Vagina (tissue), 2 donors: ENCODE measurements at regions not wholly inside any gene's neighbourhood (a gene's known extent, or its start where the extent isn't known, plus 50 kb on each side); places are given as distances from the start of the nearest gene placed in this dataset.

ENCODE experiments used
- DNase-seq, 2 donors: peaks; one replicate each; pipeline ENCODE4 v3.0.0-alpha.2; 2017; ENCODE audit errors: extremely low spot score in 2 of 2
- H3K27ac ChIP-seq: fragments of 200-600 bp; sonication (generic); one replicate; pipeline ENCODE4 v1.5.1; 2019
- H3K27me3 ChIP-seq: fragments of 200-600 bp; sonication (generic); one replicate; pipeline ENCODE4 v1.5.1; 2019
- H3K36me3 ChIP-seq, 2 donors: fragments of 200-600 bp; sonication (generic); one replicate each; pipeline ENCODE4 v1.5.1; 2017 to 2019
- H3K4me1 ChIP-seq: fragments of 200-600 bp; sonication (generic); one replicate; pipeline ENCODE4 v1.5.1; 2019
- H3K4me3 ChIP-seq, 2 donors: fragments of 200-600 bp; sonication (generic); 1 replicate in 1 of 2; 2 replicates in 1 of 2; pipeline ENCODE4 v1.5.1; 2016 to 2019
- H3K9me3 ChIP-seq: fragments of 200-600 bp; sonication (generic); one replicate; pipeline ENCODE4 v1.5.1; 2019
- POLR2A ChIP-seq, 2 donors: fragments of 450-650 bp; IDR thresholded peaks; one replicate each; pipeline ENCODE4 v1.6.1; 2017; ENCODE audit warnings: antibody characterized with exemption in 2 of 2, mild to moderate bottlenecking in 2 of 2, moderate library complexity in 2 of 2
- POLR2AphosphoS5 ChIP-seq, 2 donors: sonication (generic); formaldehyde crosslinking; IDR thresholded peaks; one replicate each; pipeline ENCODE4 v1.9.0; 2017; ENCODE audit warnings: antibody characterized with exemption in 2 of 2, mild to moderate bottlenecking in 2 of 2, low read depth in 1 of 2; ENCODE audit not compliant: insufficient read depth in 1 of 2
- intact Hi-C: fragments of 100-400 bp; cut with DNase I; formaldehyde crosslinking; loops from one replicate; pipeline ENCODE4 v1.15.1; 2023
- TF ChIP-seq, protein P1 (sequence below), 3 experiments: fragments of 450-650 bp in 2 of 3; fragments of 200-600 bp in 1 of 3; sonication (generic) in 1 of 3; IDR thresholded peaks; one replicate each; pipeline ENCODE4 v1.5.1; 2017 to 2019; ENCODE audit warnings: antibody characterized with exemption in 3 of 3, mild to moderate bottlenecking in 2 of 3, moderate library complexity in 2 of 3

DNA sequence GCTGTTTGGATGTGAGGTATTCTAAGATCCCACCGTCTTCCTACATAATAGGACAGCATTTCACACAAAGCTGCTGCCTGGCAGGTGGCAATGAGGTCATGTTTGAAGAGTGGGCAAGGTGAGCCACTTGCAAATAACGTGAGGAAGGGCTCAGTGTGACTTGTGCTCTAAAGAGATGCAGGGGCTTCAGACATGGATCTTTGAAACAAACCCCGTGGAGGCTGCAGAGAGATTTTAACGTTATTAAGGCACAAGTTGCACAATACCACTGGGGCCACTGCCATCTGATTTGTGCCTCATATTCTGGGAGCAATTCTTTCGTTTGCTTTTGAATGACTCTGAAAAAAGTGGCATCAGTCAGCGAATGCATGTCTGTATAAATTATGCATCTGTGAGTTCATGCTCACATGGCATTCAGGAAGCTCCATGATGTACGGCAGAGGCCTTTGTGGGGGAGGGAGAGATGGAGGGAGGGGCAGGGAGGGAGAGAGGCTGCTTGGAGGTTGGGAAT, 362.0 kb downstream of the SOX11 start:
- Histone ChIP-seq H3K9me3 (no peaks in the 10 kb centered on the region), H3K27me3 (no peaks in the 10 kb centered on the region), H3K36me3 (no peaks in the 10 kb centered on the region), H3K27ac (no peak overlapping the region), H3K4me3 (no peak overlapping the region), H3K4me1 (no peaks in the 10 kb centered on the region)
- no peak for TF ChIP-seq POLR2A (IDR thresholded peaks at IDR 0.05)
- no peak for TF ChIP-seq POLR2AphosphoS5 (IDR thresholded peaks at IDR 0.05; ENCODE audit: insufficient read depth in 1 of 2, low read depth in 1 of 2)
- TF ChIP-seq, protein P1, sequence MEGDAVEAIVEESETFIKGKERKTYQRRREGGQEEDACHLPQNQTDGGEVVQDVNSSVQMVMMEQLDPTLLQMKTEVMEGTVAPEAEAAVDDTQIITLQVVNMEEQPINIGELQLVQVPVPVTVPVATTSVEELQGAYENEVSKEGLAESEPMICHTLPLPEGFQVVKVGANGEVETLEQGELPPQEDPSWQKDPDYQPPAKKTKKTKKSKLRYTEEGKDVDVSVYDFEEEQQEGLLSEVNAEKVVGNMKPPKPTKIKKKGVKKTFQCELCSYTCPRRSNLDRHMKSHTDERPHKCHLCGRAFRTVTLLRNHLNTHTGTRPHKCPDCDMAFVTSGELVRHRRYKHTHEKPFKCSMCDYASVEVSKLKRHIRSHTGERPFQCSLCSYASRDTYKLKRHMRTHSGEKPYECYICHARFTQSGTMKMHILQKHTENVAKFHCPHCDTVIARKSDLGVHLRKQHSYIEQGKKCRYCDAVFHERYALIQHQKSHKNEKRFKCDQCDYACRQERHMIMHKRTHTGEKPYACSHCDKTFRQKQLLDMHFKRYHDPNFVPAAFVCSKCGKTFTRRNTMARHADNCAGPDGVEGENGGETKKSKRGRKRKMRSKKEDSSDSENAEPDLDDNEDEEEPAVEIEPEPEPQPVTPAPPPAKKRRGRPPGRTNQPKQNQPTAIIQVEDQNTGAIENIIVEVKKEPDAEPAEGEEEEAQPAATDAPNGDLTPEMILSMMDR (IDR thresholded peaks at IDR 0.05) = no peak
- no peak for DNase-seq
- intact Hi-C loops = no loop called here

- Histone ChIP-seq H3K36me3 (no peaks in the 10 kb centered on the region), H3K27me3 (no peaks in the 10 kb centered on the region), H3K9me3 (no peaks in the 10 kb centered on the region), H3K4me3 (no peak overlapping the region), H3K4me1 (no peaks in the 10 kb centered on the region), H3K27ac (no peak overlapping the region)
- DNase-seq = no peak
- TF ChIP-seq, protein P1 (IDR thresholded peaks at IDR 0.05) = no peak
- TF ChIP-seq POLR2AphosphoS5 (IDR thresholded peaks at IDR 0.05; ENCODE audit: insufficient read depth in 1 of 2, low read depth in 1 of 2) (no peak), POLR2A (IDR thresholded peaks at IDR 0.05) (no peak)
- intact Hi-C loops = no loop called here
Observed at GRCh38 chr2:6060992-6061663, 368.9 kb downstream of the SOX11 start.

DNA sequence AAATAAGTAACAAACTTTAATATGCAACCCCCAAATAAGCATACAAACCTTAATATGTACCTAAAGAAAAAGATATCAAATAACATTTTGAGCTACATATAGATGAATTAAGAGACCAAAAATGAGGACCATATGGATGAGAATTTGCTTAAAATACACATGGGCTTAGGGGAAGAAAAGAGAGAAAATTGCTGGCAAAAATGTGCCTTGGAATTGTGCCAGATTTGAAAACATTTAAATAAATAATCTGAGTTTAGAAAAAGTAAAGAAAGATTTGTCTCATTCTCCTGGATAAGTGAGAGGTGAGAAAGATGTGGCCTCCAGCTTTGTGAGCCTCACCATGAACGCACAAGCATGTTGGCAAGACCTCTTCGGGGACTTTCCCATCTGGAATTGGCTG, 372.6 kb downstream of the SOX11 start:
- Histone ChIP-seq H3K27ac (no peak overlapping the region), H3K4me1 (no peaks in the 10 kb centered on the region), H3K27me3 (no peaks in the 10 kb centered on the region), H3K36me3 (no peaks in the 10 kb centered on the region), H3K4me3 (no peak overlapping the region), H3K9me3 (no peaks in the 10 kb centered on the region)
- intact Hi-C loops = no loop called here
- TF ChIP-seq, protein P1 (IDR thresholded peaks at IDR 0.05) = no peak
- TF ChIP-seq POLR2AphosphoS5 (IDR thresholded peaks at IDR 0.05; ENCODE audit: insufficient read depth in 1 of 2, low read depth in 1 of 2) = no peak
- no peak for TF ChIP-seq POLR2A (IDR thresholded peaks at IDR 0.05)
- no peak for DNase-seq

DNA sequence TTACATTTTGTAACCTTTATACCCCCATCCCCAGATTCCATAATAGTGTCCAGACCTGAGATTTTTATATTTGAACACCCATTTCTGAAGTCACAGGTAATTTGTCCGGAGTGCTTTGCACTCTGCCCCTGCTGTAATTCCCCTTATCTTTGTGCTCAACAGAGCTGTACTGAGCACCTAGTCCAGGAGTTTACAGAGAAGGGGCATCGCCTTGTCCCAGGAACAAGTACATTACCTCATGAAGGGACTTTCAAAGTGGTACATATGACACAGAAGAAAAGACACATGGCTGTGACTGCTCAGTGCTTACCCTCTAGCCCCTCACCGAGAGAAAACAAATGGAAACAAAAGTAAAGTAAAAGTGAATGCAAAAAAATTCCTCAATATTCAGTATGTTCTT, 373.5 kb downstream of the SOX11 start:
- Histone ChIP-seq H3K36me3 (no peaks in the 10 kb centered on the region), H3K27me3 (no peaks in the 10 kb centered on the region), H3K27ac (no peak overlapping the region), H3K4me1 (no peaks in the 10 kb centered on the region), H3K9me3 (no peaks in the 10 kb centered on the region), H3K4me3 (no peak overlapping the region)
- intact Hi-C loops = no loop called here
- TF ChIP-seq POLR2AphosphoS5 (IDR thresholded peaks at IDR 0.05; ENCODE audit: insufficient read depth in 1 of 2, low read depth in 1 of 2) (no peak), POLR2A (IDR thresholded peaks at IDR 0.05) (no peak)
- TF ChIP-seq, protein P1 (IDR thresholded peaks at IDR 0.05) = no peak
- no peak for DNase-seq

GRCh38 chr2:6067089-6067488, 374.9 kb downstream of the SOX11 start:
- H3K4me1 ChIP-seq = no peaks in the 10 kb centered on the region
- TF ChIP-seq, protein P1 (IDR thresholded peaks at IDR 0.05) = no peak
- no peak for TF ChIP-seq POLR2AphosphoS5 (IDR thresholded peaks at IDR 0.05; ENCODE audit: insufficient read depth in 1 of 2, low read depth in 1 of 2)
- no peak for TF ChIP-seq POLR2A (IDR thresholded peaks at IDR 0.05)
- no peaks in the 10 kb centered on the region for H3K36me3 ChIP-seq
- DNase-seq = no peak
- no peaks in the 10 kb centered on the region for H3K9me3 ChIP-seq
- intact Hi-C loops = no loop called here
- no peak overlapping the region for H3K27ac ChIP-seq
- no peaks in the 10 kb centered on the region for H3K27me3 ChIP-seq
- H3K4me3 ChIP-seq = no peak overlapping the region
